H1 (cell line): ENCODE measurements at regions not wholly inside any gene's neighbourhood (a gene's known extent, or its start where the extent isn't known, plus 50 kb on each side); places are given as distances from the start of the nearest gene placed in this dataset.

ENCODE experiments used
- GABPA ChIP-seq: IDR thresholded peaks from 2 replicates; pipeline ENCODE4 v1.6.1; 2011; ENCODE audit warnings: mild to moderate bottlenecking, low read length, moderate library complexity, borderline replicate concordance; ENCODE audit not compliant: insufficient read depth
- HDAC2 ChIP-seq, 2 experiments: fragments of 300-600 bp in 1 of 2; sonication (generic) in 1 of 2; IDR thresholded peaks; 2 replicates each; pipeline ENCODE4 v1.6.1; 2011 to 2012; ENCODE audit warnings: low read depth in 2 of 2, low read length in 2 of 2, mild to moderate bottlenecking in 2 of 2, moderate library complexity in 2 of 2, borderline replicate concordance in 1 of 2, inconsistent platforms in 1 of 2
- NANOG ChIP-seq: IDR thresholded peaks from 2 replicates; pipeline ENCODE4 v1.6.1; 2011; ENCODE audit warnings: low read length, low read depth, mild to moderate bottlenecking, inconsistent platforms; ENCODE audit not compliant: insufficient read depth, poor library complexity, severe bottlenecking
- NRF1 ChIP-seq: IDR thresholded peaks from 2 replicates; pipeline ENCODE4 v1.6.1; 2011; ENCODE audit warnings: mild to moderate bottlenecking, low read depth, low read length, improper control_type of control experiment

DNA sequence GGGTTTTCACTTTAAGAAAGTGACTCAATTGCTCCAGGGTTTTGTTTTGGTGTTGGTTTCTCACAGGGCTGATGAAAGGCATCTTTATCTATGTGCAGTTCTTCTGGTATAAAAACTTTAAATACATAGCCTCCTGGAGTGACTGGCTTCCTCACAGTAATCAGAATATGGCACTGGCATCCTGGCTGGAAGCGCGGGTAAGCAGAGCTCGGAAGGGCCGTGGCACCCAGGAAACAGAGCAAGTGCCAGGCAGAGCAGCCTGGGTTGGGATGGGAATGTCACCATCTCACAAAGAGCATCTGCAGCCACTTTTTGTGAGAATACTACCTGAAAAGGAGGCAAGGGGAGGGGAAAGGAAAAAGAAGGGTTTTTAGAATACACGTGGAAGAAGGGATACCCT is 534.7 kb downstream of the PLCL1 start (continued):
- TF ChIP-seq NANOG (no peak), GABPA (no peak), HDAC2 (IDR thresholded peaks at IDR 0.05; ENCODE audit: borderline replicate concordance in 1 of 2, low read depth in 2 of 2, low read length in 2 of 2) (no peak), NRF1 (no peak)
